HG03064 (cell line): ENCODE measurements at regions not wholly inside any gene's neighbourhood (a gene's known extent, or its start where the extent isn't known, plus 50 kb on each side); places are given as distances from the start of the nearest gene placed in this dataset.

ENCODE experiments used
- ATAC-seq: cut with Tn5 transposase; IDR thresholded peaks from one replicate; pipeline ENCODE4 v1.9.1; 2021; ENCODE audit warnings: low read depth; ENCODE audit not compliant: unreplicated experiment

- ATAC-seq, result no peak
These were observed 100.8 kb upstream of the DAAM1 start for GRCh38 chr14:59087711-59088110.

- no peak for ATAC-seq
These were observed 97.9 kb upstream of the DAAM1 start for GRCh38 chr14:59090572-59090971.

GRCh38 chr14:59091404-59091803, 97.1 kb upstream of the DAAM1 start:
- no peak for ATAC-seq

GRCh38 chr14:59091976-59092375, 96.5 kb upstream of the DAAM1 start:
- ATAC-seq, result no peak

DNA sequence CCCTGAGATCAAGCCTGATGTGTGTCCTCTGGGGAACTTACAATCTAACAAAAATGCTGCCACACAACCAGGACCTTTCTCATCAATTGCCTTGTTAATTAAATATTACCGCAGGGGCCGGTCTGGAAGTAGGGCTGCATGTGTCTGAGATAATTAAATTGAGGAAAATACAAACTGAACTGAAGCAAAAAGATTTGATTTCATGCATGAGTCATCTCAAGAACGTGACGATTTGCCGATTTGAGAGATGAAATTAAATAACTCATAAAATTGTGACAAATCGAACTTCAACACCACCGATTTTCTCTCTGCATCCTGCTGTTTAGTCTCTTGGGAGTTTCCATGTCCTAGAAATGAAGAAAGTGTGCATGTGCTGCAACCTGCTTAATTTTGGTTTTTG, 94.6 kb upstream of the DAAM1 start:
- ATAC-seq, result no peak

DNA sequence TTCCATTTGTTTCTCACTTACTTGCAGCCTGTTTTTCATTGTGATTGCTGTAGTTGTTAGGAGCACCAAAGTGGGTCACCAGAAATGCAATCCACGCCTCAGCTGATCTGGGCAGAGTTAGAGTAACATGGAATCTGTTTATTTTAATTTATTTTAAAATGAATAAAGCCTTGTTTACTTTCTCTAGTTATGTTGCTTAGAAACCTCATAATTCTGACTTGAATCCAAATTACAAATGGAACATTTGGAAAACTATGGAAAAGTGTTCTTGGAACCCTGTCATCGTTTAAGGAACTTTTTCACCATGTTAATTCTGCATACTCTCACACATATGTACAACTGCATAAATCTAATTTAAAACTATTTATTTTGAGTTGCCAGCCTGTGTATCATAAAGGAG, 92.2 kb upstream of the DAAM1 start:
- no peak for ATAC-seq

DNA sequence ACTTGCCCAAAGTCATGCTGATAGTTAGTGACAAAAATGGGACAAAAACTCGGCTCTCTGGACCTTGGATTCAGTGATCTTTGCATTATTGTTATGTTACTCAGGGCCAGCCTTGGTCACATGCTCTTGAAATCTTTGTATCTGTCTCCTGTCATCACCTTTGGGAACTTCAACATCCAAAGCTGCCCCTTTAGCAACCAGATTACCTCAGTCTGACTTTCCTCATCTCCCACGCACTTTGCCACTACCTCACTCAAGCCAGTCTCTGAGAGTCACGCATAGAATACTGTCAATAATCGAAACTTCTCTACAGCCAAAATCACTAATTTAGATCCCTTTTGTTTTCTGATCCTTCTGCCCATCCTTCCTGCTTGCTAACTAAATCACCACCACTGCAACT, 90.8 kb upstream of the DAAM1 start:
- ATAC-seq, result no peak

DNA sequence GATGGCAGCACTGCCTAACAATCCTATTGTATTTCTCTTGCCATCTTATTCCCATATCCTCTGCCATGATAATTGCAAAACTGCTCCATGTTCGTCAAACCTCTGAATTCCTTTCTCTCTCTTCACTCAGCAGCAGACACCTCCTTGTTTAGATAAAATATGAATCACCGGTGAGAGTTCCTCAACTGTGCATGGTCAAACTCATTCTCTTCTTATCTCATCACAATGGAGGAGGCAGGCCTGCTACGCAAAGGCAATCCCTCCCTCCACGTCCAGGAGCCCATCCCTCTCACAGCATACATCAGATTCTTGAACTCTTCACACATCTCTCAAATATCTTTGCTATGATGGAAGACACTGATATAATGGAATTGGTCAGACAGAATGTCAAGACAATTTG, 90.1 kb upstream of the DAAM1 start:
- ATAC-seq, result no peak

GRCh38 chr14:59100205-59100604, 88.3 kb upstream of the DAAM1 start:
- ATAC-seq, result no peak

DNA sequence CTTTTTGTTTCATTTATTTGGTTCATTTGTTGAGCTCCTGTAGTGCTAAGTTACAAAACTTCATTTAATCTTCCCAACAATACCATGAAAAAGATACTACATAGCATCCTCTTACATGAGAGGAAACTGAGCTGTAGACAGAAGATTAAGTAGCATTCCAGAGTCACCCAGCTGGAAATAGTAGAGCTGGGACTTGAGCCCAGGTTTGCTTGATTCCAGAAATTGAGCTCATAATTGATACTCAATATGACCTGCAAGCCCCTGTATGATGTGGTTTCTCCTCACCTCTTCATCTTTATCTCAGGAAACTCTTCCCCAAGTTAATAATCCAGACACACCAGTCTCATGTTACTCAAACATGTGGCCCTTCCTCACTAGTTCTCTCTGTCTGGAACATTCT, 87.0 kb upstream of the DAAM1 start:
- ATAC-seq, result no peak

- ATAC-seq, result no peak
These were observed 85.1 kb upstream of the DAAM1 start for GRCh38 chr14:59103396-59103795.

DNA sequence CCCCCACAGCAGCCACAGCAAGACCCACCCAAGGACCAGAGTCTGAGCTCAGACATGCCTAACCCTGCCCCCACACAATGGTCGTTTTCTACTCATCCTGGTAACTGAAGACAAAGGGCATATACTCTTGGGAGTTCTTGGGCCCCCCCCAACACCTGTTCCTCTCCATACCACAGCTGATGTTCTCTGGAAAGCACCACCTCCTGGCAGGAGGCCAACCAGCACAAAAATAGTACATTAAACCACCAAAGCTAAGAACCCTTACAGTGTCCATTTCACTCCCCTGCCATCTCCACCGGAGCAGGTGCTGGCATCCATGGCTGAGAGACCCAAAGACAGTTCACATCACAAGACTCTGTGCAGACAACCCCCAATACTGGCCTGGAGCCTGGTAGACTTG, 80.6 kb upstream of the DAAM1 start:
- ATAC-seq, result no peak

DNA sequence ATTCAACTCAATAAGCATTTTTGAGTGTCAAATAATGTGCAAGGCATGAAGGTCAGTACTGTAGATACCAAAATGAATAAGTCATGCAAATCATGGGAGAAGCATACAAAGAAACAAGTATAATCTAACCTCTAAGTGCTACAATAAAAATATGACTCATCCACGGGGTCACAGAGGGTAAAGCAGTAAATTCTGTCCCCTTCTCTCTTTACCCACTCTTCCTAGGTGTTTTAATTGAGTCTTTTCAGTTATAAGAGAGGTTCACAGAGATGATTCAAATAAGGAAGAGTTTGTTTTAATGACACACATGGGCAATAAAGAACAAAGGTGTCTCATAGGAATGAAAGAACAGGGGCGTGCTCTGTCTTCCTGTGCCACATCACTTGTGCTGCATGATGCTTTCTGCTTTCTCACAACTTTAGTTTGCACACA, 71.5 kb upstream of the DAAM1 start:
- ATAC-seq, result no peak

DNA sequence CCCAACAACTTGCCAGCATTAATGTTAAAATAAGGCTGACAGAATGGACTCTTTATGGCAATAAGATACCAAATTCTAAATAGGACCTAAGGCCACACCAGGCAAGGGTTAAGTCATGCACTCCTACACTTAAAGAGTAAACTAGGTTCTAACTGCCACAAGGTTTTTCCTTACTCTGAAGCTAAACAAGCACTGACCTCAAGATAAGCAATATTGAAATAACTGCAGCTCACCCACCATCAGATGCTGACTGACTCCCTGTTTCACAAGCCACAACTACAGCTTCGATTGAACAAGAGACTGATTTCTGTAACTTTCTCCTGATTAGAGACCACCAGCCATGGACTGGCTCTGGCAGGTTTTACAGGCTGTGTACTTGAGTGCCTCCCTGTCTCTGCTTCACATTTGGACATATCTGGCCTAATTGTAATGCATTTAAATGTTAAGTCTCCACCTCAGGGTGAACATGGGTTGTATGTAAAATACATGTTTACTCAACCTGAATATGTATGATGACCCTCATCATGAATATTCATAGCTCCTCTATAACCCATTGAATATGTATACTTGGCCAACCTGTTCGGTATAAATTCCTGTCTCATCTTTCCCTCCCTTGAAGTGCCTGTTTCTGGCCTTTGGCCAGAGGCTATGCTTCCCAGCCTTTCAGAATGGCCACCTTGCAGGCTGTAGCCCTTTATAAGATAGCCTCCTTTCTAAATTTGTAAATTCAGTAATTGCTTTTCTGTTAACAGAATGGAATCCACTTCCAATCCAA, 70.5 kb upstream of the DAAM1 start:
- no peak for ATAC-seq

GRCh38 chr14:59120921-59121320, 67.5 kb upstream of the DAAM1 start:
- no peak for ATAC-seq

DNA sequence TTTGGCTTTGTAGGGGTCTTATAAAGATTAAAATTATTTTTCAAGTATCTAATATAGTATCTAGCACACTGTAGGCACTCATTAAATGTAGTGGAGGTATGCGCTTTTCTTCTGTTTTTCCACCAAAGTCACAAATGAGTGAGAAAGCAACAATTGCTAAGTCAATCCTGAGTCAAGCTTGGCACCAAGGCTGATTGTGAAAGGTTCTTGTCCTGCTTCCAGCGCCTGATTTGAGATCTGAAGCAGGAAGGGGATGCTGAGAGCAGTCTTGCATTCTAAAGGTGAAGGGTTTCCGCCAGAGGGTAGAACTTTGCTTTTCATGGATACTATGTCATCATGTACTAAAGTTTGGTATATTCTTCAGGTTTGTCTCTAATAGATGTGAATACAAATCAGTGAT, 64.9 kb upstream of the DAAM1 start:
- no peak for ATAC-seq

DNA sequence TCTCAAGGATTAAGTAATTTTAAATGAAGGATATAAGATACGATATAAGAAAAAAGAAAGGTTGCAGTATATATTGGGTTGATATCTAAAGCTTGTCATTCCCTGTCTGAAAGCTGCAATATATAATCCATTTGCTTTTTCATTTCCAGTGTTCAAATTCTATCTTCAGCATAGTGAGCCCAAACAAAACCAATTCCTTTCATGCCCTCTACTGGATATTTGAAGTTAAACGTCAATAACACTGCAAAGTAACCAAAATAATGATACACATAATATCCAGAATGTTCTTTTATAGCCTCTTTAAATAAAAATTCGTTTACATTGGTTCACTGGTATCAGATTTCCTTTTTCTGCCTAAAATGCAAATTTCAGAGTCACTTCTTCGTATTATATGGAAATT, 64.5 kb upstream of the DAAM1 start:
- no peak for ATAC-seq

GRCh38 chr14:59125156-59125555, 63.3 kb upstream of the DAAM1 start:
- ATAC-seq, result no peak

DNA sequence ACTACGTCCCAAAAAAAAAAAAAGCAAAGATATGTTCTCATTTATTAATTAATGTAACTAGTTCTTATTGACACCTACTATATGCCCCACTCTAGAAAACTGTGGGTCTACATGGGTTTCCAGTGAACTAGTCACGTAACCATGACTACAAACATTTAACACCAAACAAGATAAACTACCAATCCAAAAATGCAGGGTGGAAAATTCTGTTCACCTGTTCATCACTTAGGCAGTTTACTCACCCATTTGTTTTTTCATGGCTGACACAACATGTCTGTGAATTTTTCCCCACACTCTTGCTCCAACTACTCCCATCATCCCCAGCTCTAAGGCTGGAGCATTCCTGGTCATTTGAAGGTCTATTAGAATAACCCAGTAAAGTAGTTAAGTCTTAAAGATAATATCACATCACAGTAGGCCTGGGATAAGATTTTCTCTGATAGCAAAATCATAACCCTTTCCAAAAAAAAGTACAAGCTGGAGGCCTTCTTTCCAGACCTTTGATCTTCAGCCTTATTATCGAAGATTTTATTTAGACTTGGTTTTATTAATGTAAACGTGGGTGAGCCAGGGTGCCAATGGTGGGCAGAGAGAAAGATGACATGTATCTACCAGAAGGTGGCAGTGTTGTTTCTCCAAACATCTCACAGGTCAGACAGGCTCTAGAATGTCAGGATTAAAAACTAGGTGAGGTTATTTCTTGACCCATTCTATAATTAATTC, 61.6 kb upstream of the DAAM1 start:
- no peak for ATAC-seq

DNA sequence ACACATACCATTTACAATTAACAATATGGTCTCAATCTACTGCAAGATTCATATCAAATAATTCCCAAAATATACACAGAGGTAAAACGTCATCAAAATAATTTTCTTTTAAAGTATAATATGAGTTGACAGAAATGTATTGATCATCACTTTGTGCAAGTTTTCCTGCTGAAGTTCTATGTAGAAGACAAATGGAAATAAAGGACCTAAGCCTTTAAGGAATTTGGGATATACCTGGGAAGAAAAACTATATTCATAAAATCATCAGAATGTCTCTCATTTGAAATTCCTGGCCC, 61.1 kb upstream of the DAAM1 start:
- no peak for ATAC-seq

DNA sequence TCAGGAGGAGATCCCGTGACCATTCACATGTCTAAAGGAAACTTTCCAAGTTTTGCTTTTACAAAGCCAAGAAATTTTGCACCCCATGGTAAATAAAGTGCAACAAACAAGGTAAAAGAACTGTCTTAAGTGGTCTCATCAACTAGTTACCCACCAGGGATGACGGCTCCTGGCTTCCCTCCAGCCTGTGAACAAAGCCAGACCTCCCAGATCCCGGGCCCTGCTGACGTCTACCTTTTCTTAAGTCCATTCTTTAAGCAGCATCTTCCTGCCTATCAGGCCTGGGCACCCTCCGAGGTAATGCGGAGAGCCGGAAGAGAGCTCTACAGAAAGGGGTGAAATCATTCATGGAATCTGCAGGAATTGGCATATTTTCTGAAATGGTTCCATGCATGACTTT, 58.0 kb upstream of the DAAM1 start:
- no peak for ATAC-seq
